NCI-H2029 (cell line): ENCODE measurements at regions not wholly inside any gene's neighbourhood (a gene's known extent, or its start where the extent isn't known, plus 50 kb on each side); places are given as distances from the start of the nearest gene placed in this dataset.
"Not testable (repeated sequence)": the region's sequence is repeated elsewhere in the genome, so short reads cannot be mapped to it uniquely, and the experiment has no call there.

Experiments
- DNase-seq: peaks from one replicate; lab custom pipeline; 2025; lab: John Stamatoyannopoulos, UW

GRCh38 chr7:45407730-45408408 is 166.3 kb upstream of the ADCY1 start:
- no peak for DNase-seq

GRCh38 chr7:45408409-45408737 is 165.8 kb upstream of the ADCY1 start:
- DNase-seq, result no peak

GRCh38 chr7:45410893-45411292 is 163.3 kb upstream of the ADCY1 start:
- no peak for DNase-seq

GRCh38 chr7:45413419-45413818 is 160.7 kb upstream of the ADCY1 start:
- DNase-seq, result no peak

GRCh38 chr7:45414226-45414625 is 159.9 kb upstream of the ADCY1 start:
- no peak for DNase-seq

GRCh38 chr7:45415265-45415664 is 158.9 kb upstream of the ADCY1 start:
- DNase-seq, result no peak

- no peak for DNase-seq
Measured at GRCh38 chr7:45416846-45417245, 157.3 kb upstream of the ADCY1 start.

GRCh38 chr7:45417268-45417667 is 156.9 kb upstream of the ADCY1 start:
- DNase-seq, result no peak

GRCh38 chr7:45417735-45418134 is 156.4 kb upstream of the ADCY1 start:
- DNase-seq, result no peak

- no peak for DNase-seq
Measured at GRCh38 chr7:45420843-45421495, 153.2 kb upstream of the ADCY1 start.

GRCh38 chr7:45421806-45422205 is 152.4 kb upstream of the ADCY1 start:
- no peak for DNase-seq

GRCh38 chr7:45430397-45430796 is 143.8 kb upstream of the ADCY1 start:
- DNase-seq, result no peak

GRCh38 chr7:45434167-45434784 is 139.9 kb upstream of the ADCY1 start:
- no peak for DNase-seq

GRCh38 chr7:45435131-45435530 is 139.0 kb upstream of the ADCY1 start:
- no peak for DNase-seq

- DNase-seq, result no peak
Measured at GRCh38 chr7:45435846-45436245, 138.3 kb upstream of the ADCY1 start.

GRCh38 chr7:45440776-45441175 is 133.4 kb upstream of the ADCY1 start:
- not testable (repeated sequence) for DNase-seq

- DNase-seq, result no peak
Measured at GRCh38 chr7:45443263-45443662, 130.9 kb upstream of the ADCY1 start.

- no peak for DNase-seq
Measured at GRCh38 chr7:45446195-45446944, 127.8 kb upstream of the ADCY1 start.

- DNase-seq, result no peak
Measured at GRCh38 chr7:45447296-45447695, 126.9 kb upstream of the ADCY1 start.

- no peak for DNase-seq
Measured at GRCh38 chr7:45450571-45451204, 123.5 kb upstream of the ADCY1 start.

- no peak for DNase-seq
Measured at GRCh38 chr7:45451342-45452035, 122.7 kb upstream of the ADCY1 start.

- no peak for DNase-seq
Measured at GRCh38 chr7:45454771-45455170, 119.4 kb upstream of the ADCY1 start.
